HFFc6 (cell line): ENCODE measurements at regions not wholly inside any gene's neighbourhood (a gene's known extent, or its start where the extent isn't known, plus 50 kb on each side); places are given as distances from the start of the nearest gene placed in this dataset.
"Not testable (repeated sequence)": the region's sequence is repeated elsewhere in the genome, so short reads cannot be mapped to it uniquely, and the experiment has no call there.

Experiments used
- DNase-seq: peaks from one replicate; pipeline ENCODE4 v3.0.0-alpha.2; 2018
- H3K27ac Mint-ChIP-seq: 2 replicates; pipeline ENCODE4 v1.8.0; 2020; ENCODE audit warnings: mild to moderate bottlenecking, mixed read lengths
- H3K27me3 Mint-ChIP-seq: 2 replicates; pipeline ENCODE4 v1.8.0; 2021; ENCODE audit warnings: mild to moderate bottlenecking, moderate library complexity, mixed read lengths; ENCODE audit not compliant: insufficient read depth
- H3K36me3 Mint-ChIP-seq: 2 replicates; pipeline ENCODE4 v1.8.0; 2021; ENCODE audit warnings: low read depth, mixed read lengths
- H3K4me1 Mint-ChIP-seq: 2 replicates; pipeline ENCODE4 v1.8.0; 2020; ENCODE audit warnings: low read depth, mixed read lengths
- H3K4me3 Mint-ChIP-seq: 2 replicates; pipeline ENCODE4 v1.8.0; 2020; ENCODE audit warnings: mild to moderate bottlenecking, moderate library complexity, mixed read lengths
- H3K9me3 Mint-ChIP-seq: 2 replicates; pipeline ENCODE4 v1.8.0; 2020; ENCODE audit warnings: mild to moderate bottlenecking, mixed read lengths
- TF ChIP-seq, protein P1 (sequence below): fragments of 200-600 bp; sonication (generic); IDR thresholded peaks from 2 replicates; pipeline ENCODE4 v1.5.0; 2021; ENCODE audit warnings: antibody characterized with exemption, mild to moderate bottlenecking

DNA sequence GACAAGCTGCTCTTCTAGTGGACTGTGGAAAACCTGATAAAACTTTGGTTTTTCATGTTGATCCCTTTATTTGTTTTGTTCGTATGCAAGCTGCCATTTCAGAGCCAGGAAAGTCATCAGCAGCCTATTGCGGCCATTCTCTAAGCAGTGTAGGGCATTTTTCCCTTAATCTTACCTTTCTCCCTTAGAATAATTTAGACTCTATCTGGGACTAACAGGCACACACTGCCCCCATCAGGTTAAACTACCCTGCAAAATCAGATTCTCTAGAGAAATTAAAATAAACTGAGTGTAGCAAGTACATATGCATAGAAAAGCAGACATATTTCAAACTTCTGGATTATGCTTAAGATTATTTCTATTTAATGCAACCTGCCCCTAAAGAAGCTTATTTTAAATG is 347.5 kb downstream of the METTL4 start:
- no peaks in the 10 kb centered on the region for H3K9me3 Mint-ChIP-seq
- no peaks in the 10 kb centered on the region; the same call in 1 of the 2 replicates for H3K36me3 Mint-ChIP-seq
- H3K4me1 Mint-ChIP-seq = peaks cover 21% of the 10 kb centered on the region
- H3K27ac Mint-ChIP-seq = no peak overlapping the region
- peaks cover under 1% of the 10 kb centered on the region; the same call in 1 of the 2 replicates for H3K27me3 Mint-ChIP-seq
- peak; percentile 29 for DNase-seq
- TF ChIP-seq, protein P1, sequence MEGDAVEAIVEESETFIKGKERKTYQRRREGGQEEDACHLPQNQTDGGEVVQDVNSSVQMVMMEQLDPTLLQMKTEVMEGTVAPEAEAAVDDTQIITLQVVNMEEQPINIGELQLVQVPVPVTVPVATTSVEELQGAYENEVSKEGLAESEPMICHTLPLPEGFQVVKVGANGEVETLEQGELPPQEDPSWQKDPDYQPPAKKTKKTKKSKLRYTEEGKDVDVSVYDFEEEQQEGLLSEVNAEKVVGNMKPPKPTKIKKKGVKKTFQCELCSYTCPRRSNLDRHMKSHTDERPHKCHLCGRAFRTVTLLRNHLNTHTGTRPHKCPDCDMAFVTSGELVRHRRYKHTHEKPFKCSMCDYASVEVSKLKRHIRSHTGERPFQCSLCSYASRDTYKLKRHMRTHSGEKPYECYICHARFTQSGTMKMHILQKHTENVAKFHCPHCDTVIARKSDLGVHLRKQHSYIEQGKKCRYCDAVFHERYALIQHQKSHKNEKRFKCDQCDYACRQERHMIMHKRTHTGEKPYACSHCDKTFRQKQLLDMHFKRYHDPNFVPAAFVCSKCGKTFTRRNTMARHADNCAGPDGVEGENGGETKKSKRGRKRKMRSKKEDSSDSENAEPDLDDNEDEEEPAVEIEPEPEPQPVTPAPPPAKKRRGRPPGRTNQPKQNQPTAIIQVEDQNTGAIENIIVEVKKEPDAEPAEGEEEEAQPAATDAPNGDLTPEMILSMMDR = peak; percentile 81
- H3K4me3 Mint-ChIP-seq = peak overlapping the region; percentile 74

GRCh38 chr18:2236232-2236631 is 335.1 kb downstream of the METTL4 start:
- no peak for DNase-seq
- Mint-ChIP-seq H3K4me3 (peak overlapping the region; percentile 20; the same call in 1 of the 2 replicates), H3K27ac (no peak overlapping the region), H3K36me3 (no peaks in the 10 kb centered on the region), H3K27me3 (no peaks in the 10 kb centered on the region), H3K4me1 (peaks cover 64% of the 10 kb centered on the region), H3K9me3 (no peaks in the 10 kb centered on the region)
- TF ChIP-seq, protein P1 = no peak

- Mint-ChIP-seq H3K9me3 (no peaks in the 10 kb centered on the region), H3K27ac (peak overlapping the region; percentile 19; the same call in 1 of the 2 replicates), H3K27me3 (no peaks in the 10 kb centered on the region), H3K4me3 (peak overlapping the region; percentile 67; the same call in 1 of the 2 replicates), H3K4me1 (peaks cover 66% of the 10 kb centered on the region), H3K36me3 (no peaks in the 10 kb centered on the region)
- TF ChIP-seq, protein P1 = no peak
- no peak for DNase-seq
Measured at GRCh38 chr18:2237706-2238105, 333.6 kb downstream of the METTL4 start.

DNA sequence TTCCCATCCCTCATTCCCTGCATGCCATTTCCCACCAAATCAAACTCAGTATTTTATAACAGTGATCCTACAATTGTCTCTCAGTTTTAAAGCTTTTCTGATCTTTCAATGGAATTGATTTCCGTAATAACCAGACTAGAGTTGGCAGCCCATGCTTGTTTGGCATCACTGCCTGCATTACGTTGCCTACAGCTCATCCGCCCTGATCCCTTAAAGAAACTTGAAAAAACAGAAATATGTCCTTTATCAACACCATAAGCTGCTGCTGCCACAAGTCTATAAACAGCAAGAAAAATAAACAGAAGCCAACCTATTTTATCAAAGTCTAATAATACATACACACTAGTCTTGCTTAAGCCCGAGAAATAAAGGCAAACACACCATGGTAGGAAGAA is 331.0 kb downstream of the METTL4 start:
- Mint-ChIP-seq H3K4me3 (peak overlapping the region; percentile 67), H3K9me3 (no peaks in the 10 kb centered on the region), H3K27ac (peak overlapping the region; percentile 80)

DNA sequence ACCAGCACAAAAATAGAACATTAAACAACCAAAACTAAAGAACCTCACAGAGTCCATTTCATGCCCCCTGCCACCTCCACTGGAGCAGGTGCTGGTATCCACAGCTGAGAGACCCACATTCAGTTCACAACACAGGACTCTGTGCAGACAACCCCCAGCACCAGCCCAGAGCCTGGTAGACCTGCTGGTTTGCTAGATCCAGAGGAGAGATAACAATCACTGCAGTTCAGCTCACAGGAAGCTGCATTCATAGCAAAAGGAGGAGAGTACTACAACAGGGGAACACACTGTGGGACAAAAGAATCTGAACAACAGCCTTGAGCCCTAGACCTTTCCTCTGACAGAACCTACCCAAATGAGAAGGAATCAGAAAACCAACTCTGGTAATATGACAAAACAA is 326.7 kb downstream of the METTL4 start:
- TF ChIP-seq, protein P1 = no peak
- H3K4me1 Mint-ChIP-seq = peaks cover 40% of the 10 kb centered on the region
- no peak overlapping the region for H3K4me3 Mint-ChIP-seq
- peaks cover 2% of the 10 kb centered on the region; the same call in 1 of the 2 replicates for H3K27me3 Mint-ChIP-seq
- no peak overlapping the region for H3K27ac Mint-ChIP-seq
- no peak for DNase-seq
- peaks cover 4% of the 10 kb centered on the region; the same call in 1 of the 2 replicates for H3K36me3 Mint-ChIP-seq
- H3K9me3 Mint-ChIP-seq = no peaks in the 10 kb centered on the region

More for the DNA sequence above, 331.0 kb downstream of the METTL4 start:
- TF ChIP-seq, protein P1 = no peak
- Mint-ChIP-seq H3K4me1 (peaks cover 77% of the 10 kb centered on the region), H3K36me3 (no peaks in the 10 kb centered on the region), H3K27me3 (peaks cover 2% of the 10 kb centered on the region; the same call in 1 of the 2 replicates)
- DNase-seq = no peak

DNA sequence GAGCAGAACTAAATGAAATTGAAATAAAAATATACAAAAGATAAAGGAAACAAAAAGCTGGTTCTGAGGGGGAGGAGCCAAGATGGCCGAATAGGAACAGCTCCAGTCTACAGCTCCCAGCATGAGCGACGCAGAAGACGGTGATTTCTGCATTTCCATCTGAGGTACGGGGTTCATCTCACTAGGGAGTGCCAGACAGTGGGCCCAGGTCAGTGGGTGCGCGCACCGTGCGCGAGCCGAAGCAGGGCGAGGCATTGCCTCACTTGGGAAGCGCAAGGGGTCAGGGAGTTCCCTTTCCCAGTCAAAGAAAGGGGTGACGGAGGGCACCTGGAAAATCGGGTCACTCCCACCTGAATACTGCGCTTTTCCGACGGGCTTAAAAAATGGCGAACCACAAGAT is 324.2 kb downstream of the METTL4 start:
- not testable (repeated sequence) for H3K36me3 Mint-ChIP-seq, H3K4me3 Mint-ChIP-seq, DNase-seq, H3K27me3 Mint-ChIP-seq, H3K27ac Mint-ChIP-seq, H3K9me3 Mint-ChIP-seq
- H3K4me1 Mint-ChIP-seq = peaks cover 22% of the 10 kb centered on the region
